Suppressor macrophage treated with lipopolysaccharide for 4 hours (primary cell): ENCODE measurements at regions not wholly inside any gene's neighbourhood (a gene's known extent, or its start where the extent isn't known, plus 50 kb on each side); places are given as distances from the start of the nearest gene placed in this dataset.
"Not testable (repeated sequence)": the region's sequence is repeated elsewhere in the genome, so short reads cannot be mapped to it uniquely, and the experiment has no call there.

Experiments used
- DNase-seq: peaks from one replicate; pipeline ENCODE4 v3.0.0-alpha.2; 2020

- no peak for DNase-seq
Observed at GRCh38 chr5:163569284-163569683, 63.9 kb downstream of the MAT2B start.

- DNase-seq = no peak
Observed at GRCh38 chr5:163571744-163572143, 66.3 kb downstream of the MAT2B start.

GRCh38 chr5:163574472-163575440 is 69.3 kb downstream of the MAT2B start:
- no peak for DNase-seq

- DNase-seq = no peak
Observed at GRCh38 chr5:163578652-163579051, 73.2 kb downstream of the MAT2B start.

- DNase-seq = no peak
Observed at GRCh38 chr5:163579729-163580128, 74.3 kb downstream of the MAT2B start.

GRCh38 chr5:163580516-163580915 is 75.1 kb downstream of the MAT2B start:
- DNase-seq = no peak

- not testable (repeated sequence) for DNase-seq
Observed at GRCh38 chr5:163583491-163584153, 78.2 kb downstream of the MAT2B start.

GRCh38 chr5:163585206-163585605 is 79.8 kb downstream of the MAT2B start:
- no peak for DNase-seq

- no peak for DNase-seq
Observed at GRCh38 chr5:163586531-163586956, 81.1 kb downstream of the MAT2B start.

- DNase-seq = no peak
Observed at GRCh38 chr5:163594951-163595350, 89.5 kb downstream of the MAT2B start.

GRCh38 chr5:163595932-163596607 is 90.7 kb downstream of the MAT2B start:
- DNase-seq = no peak

- DNase-seq = no peak
Observed at GRCh38 chr5:163596608-163597315, 91.3 kb downstream of the MAT2B start.

- no peak for DNase-seq
Observed at GRCh38 chr5:163604013-163604412, 98.6 kb downstream of the MAT2B start.

GRCh38 chr5:163607256-163607655 is 101.8 kb downstream of the MAT2B start:
- DNase-seq = no peak

- DNase-seq = no peak
Observed at GRCh38 chr5:163608621-163609020, 103.2 kb downstream of the MAT2B start.

- DNase-seq = no peak
Observed at GRCh38 chr5:163609910-163610309, 104.5 kb downstream of the MAT2B start.

- DNase-seq = no peak
Observed at GRCh38 chr5:163612358-163613149, 107.1 kb downstream of the MAT2B start.

GRCh38 chr5:163613150-163613442 is 107.7 kb downstream of the MAT2B start:
- DNase-seq = no peak

- no peak for DNase-seq
Observed at GRCh38 chr5:163614787-163615186, 109.4 kb downstream of the MAT2B start.

GRCh38 chr5:163619273-163619934 is 114.0 kb downstream of the MAT2B start:
- DNase-seq = no peak

- no peak for DNase-seq
Observed at GRCh38 chr5:163619951-163620350, 114.5 kb downstream of the MAT2B start.

GRCh38 chr5:163622799-163623198 is 117.4 kb downstream of the MAT2B start:
- no peak for DNase-seq
